B cell (primary cell): ENCODE measurements at regions not wholly inside any gene's neighbourhood (a gene's known extent, or its start where the extent isn't known, plus 50 kb on each side); places are given as distances from the start of the nearest gene placed in this dataset.

Experiments
- ATAC-seq: fragments of 200-7000 bp; cut with Tn5 transposase; one replicate; pipeline ENCODE4 v1.10.0; 2021; ENCODE audit warnings: low read depth, mild to moderate bottlenecking, moderate number of reproducible peaks, moderate library complexity
- CTCF ChIA-PET: fragments of 350-600 bp; sonication (Branson Sonifier 250); formaldehyde crosslinking; loops from one replicate; lab custom pipeline; 2021; ENCODE audit warnings: antibody characterized with exemption, inconsistent platforms; lab: Charles Lee
- POLR2A ChIA-PET: fragments of 350-600 bp; sonication (Branson Sonifier 250); formaldehyde crosslinking; loops from one replicate; lab custom pipeline; 2021; ENCODE audit warnings: antibody characterized with exemption; lab: Charles Lee
- DNase-seq: peaks from one replicate; pipeline ENCODE4 v3.0.0; 2013
- H2AFZ ChIP-seq: 2 replicates; pipeline ENCODE4 v1.6.1; 2012; ENCODE audit warnings: mild to moderate bottlenecking, low read depth, low read length; ENCODE audit not compliant: insufficient read depth, poor library complexity, severe bottlenecking
- H3K27ac ChIP-seq, 2 donors: 1 replicate in 1 of 2; 2 replicates in 1 of 2; pipeline ENCODE4 v1.5.1; 2012 to 2013; ENCODE audit warnings: low read length in 2 of 2, mild to moderate bottlenecking in 2 of 2, moderate library complexity in 1 of 2
- H3K27me3 ChIP-seq, 4 experiments: fragments of 200-600 bp in 1 of 4; sonication (generic) in 1 of 4; replicated peaks in 1 of 4; 1 replicate in 2 of 4; 2 replicates in 2 of 4; pipeline versions ENCODE4 v1.6.1 to v1.7.0; 2013 to 2016; ENCODE audit warnings: low read length in 3 of 4, mild to moderate bottlenecking in 2 of 4, mixed read lengths in 1 of 4, moderate library complexity in 1 of 4; ENCODE audit not compliant: insufficient read depth in 4 of 4, control insufficient read depth in 3 of 4; ENCODE audit errors: control extremely low read depth in 1 of 4
- H3K36me3 ChIP-seq, 2 experiments: replicated peaks in 1 of 2; 1 replicate in 1 of 2; 2 replicates in 1 of 2; pipeline versions ENCODE4 v1.6.1 to v1.7.1; 2013; ENCODE audit warnings: low read length in 1 of 2; ENCODE audit not compliant: insufficient read depth in 2 of 2, control insufficient read depth in 1 of 2; ENCODE audit errors: control extremely low read depth in 1 of 2, extremely low read depth in 1 of 2
- H3K4me1 ChIP-seq, 2 donors: fragments of 200-600 bp in 1 of 2; sonication (generic) in 1 of 2; 1 replicate in 1 of 2; 2 replicates in 1 of 2; pipeline versions ENCODE4 v1.5.1 to v1.6.1; 2013 to 2017; ENCODE audit warnings: low read length in 2 of 2; ENCODE audit not compliant: control insufficient read depth in 2 of 2, insufficient read depth in 2 of 2
- H3K4me2 ChIP-seq: replicated peaks from 2 replicates; pipeline ENCODE3; 2012; ENCODE audit warnings: mild to moderate bottlenecking, low read depth, low read length; ENCODE audit not compliant: poor library complexity, severe bottlenecking
- H3K4me3 ChIP-seq, 5 experiments: fragments of 200-600 bp in 1 of 5; sonication (generic) in 1 of 5; 1 replicate in 3 of 5; 2 replicates in 2 of 5; pipeline versions ENCODE4 v1.5.1 to v1.7.0; 2011 to 2016; ENCODE audit warnings: low read length in 4 of 5, mild to moderate bottlenecking in 4 of 5, low read depth in 2 of 5, control low read depth in 1 of 5, moderate library complexity in 1 of 5; ENCODE audit not compliant: insufficient read depth in 1 of 5; ENCODE audit errors: control extremely low read depth in 1 of 5, extremely low read depth in 1 of 5
- H3K79me2 ChIP-seq: fragments of 200-600 bp; sonication (generic); one replicate; pipeline ENCODE4 v1.6.0; 2016; ENCODE audit warnings: low read length; ENCODE audit not compliant: control insufficient read depth, insufficient read depth
- H3K9ac ChIP-seq: fragments of 200-600 bp; sonication (generic); 2 replicates; pipeline ENCODE4 v1.6.1; 2017; ENCODE audit warnings: mild to moderate bottlenecking, low read length, moderate library complexity
- H3K9me3 ChIP-seq, 3 donors: one replicate each; pipeline versions ENCODE4 v1.6.1 to v1.7.1; 2013; ENCODE audit warnings: low read length in 2 of 3; ENCODE audit not compliant: control insufficient read depth in 2 of 3, insufficient read depth in 1 of 3; ENCODE audit errors: control extremely low read depth in 1 of 3
- H4K20me1 ChIP-seq: 2 replicates; pipeline ENCODE4 v1.6.0; 2012; ENCODE audit warnings: mild to moderate bottlenecking, low read length; ENCODE audit not compliant: insufficient read depth, control insufficient read depth, poor library complexity, severe bottlenecking
- H3K27ac Mint-ChIP-seq: one replicate; pipeline ENCODE4 v1.8.0; 2021; ENCODE audit warnings: mixed read lengths
- H3K27me3 Mint-ChIP-seq: one replicate; pipeline ENCODE4 v1.8.0; 2021; ENCODE audit warnings: mixed read lengths
- H3K4me1 Mint-ChIP-seq: one replicate; pipeline ENCODE4 v1.8.0; 2021; ENCODE audit warnings: mixed read lengths
- H3K4me3 Mint-ChIP-seq: one replicate; pipeline ENCODE4 v1.8.0; 2021; ENCODE audit warnings: mixed read lengths
- H3K9me3 Mint-ChIP-seq: one replicate; pipeline ENCODE4 v1.8.0; 2022; ENCODE audit warnings: mixed read lengths; ENCODE audit not compliant: insufficient read depth
- CTCF ChIP-seq: fragments of 200-600 bp; IDR thresholded peaks from one replicate; pipeline ENCODE4 v1.8.0; 2022; ENCODE audit warnings: antibody characterized with exemption, mild to moderate bottlenecking
- EZH2 ChIP-seq: IDR thresholded peaks from 2 replicates; pipeline ENCODE4 v1.6.1; 2012; ENCODE audit warnings: borderline replicate concordance, low read depth, mild to moderate bottlenecking, moderate library complexity, low read length; ENCODE audit not compliant: insufficient read depth, poor library complexity, severe bottlenecking
- WGBS: methylation state at CpG from one replicate; pipeline ENCODE4 v1.1.5; 2013; ENCODE audit warnings: missing lambda C conversion rate; ENCODE audit not compliant: insufficient coverage; 5-methylcytosine and 5-hydroxymethylcytosine counted together
- intact Hi-C: fragments of 100-400 bp; cut with micrococcal nuclease; formaldehyde crosslinking; loops from one replicate; pipeline ENCODE4 v1.10.0; 2022

- POLR2A ChIA-PET: no interaction called here
Observed at GRCh38 chr18:75582940-75583339, 155.4 kb upstream of the SMIM21 start.

GRCh38 chr18:75582406-75582821 is 154.9 kb upstream of the SMIM21 start:
- intact Hi-C loops: no loop called here
- ATAC-seq (no peak), DNase-seq (no peak)
- TF ChIP-seq CTCF (no peak), EZH2 (no peak)
- WGBS: 83% methylated on average over 2 of the region's 3 CpGs
- Histone ChIP-seq H3K27ac (no peak overlapping the region), H3K27me3 (no peaks in the 10 kb centered on the region), H2AFZ (no peak overlapping the region), H3K36me3 (no peaks in the 10 kb centered on the region), H3K9me3 (no peaks in the 10 kb centered on the region), H4K20me1 (no peaks in the 10 kb centered on the region), H3K4me2 (no peak overlapping the region), H3K4me3 (no peak overlapping the region), H3K79me2 (no peaks in the 10 kb centered on the region), H3K4me1 (no peaks in the 10 kb centered on the region), H3K9ac (no peak overlapping the region)
- Mint-ChIP-seq H3K4me3 (no peak overlapping the region), H3K9me3 (no peaks in the 10 kb centered on the region), H3K27me3 (no peaks in the 10 kb centered on the region), H3K27ac (no peak overlapping the region), H3K4me1 (no peaks in the 10 kb centered on the region)
- ChIA-PET POLR2A (no interaction called here), CTCF (no interaction called here)

More at GRCh38 chr18:75582940-75583339, 155.4 kb upstream of the SMIM21 start:
- 85% methylated on average over 6 of the region's 6 CpGs for WGBS
- DNase-seq (no peak), ATAC-seq (no peak)
- Mint-ChIP-seq H3K4me3 (no peak overlapping the region), H3K4me1 (no peaks in the 10 kb centered on the region), H3K27me3 (no peaks in the 10 kb centered on the region), H3K27ac (no peak overlapping the region), H3K9me3 (no peaks in the 10 kb centered on the region)
- H3K27me3 ChIP-seq: no peaks in the 10 kb centered on the region
- no peaks in the 10 kb centered on the region for H3K4me1 ChIP-seq
- TF ChIP-seq CTCF: no peak
- TF ChIP-seq EZH2: no peak
- H3K4me3 ChIP-seq: no peak overlapping the region
- CTCF ChIA-PET: no interaction called here
- no peaks in the 10 kb centered on the region for H4K20me1 ChIP-seq
- H3K4me2 ChIP-seq: no peak overlapping the region
- intact Hi-C loops: no loop called here
- H3K9ac ChIP-seq: no peak overlapping the region
- no peaks in the 10 kb centered on the region for H3K79me2 ChIP-seq
- no peak overlapping the region for H3K27ac ChIP-seq
- H3K36me3 ChIP-seq: no peaks in the 10 kb centered on the region
- no peak overlapping the region for H2AFZ ChIP-seq
- no peaks in the 10 kb centered on the region for H3K9me3 ChIP-seq
